GM18517 (cell line): ENCODE measurements at regions not wholly inside any gene's neighbourhood (a gene's known extent, or its start where the extent isn't known, plus 50 kb on each side); places are given as distances from the start of the nearest gene placed in this dataset.

Source experiments
- ATAC-seq: cut with Tn5 transposase; IDR thresholded peaks from one replicate; pipeline ENCODE4 v1.9.1; 2021; ENCODE audit warnings: mild to moderate bottlenecking, moderate library complexity; ENCODE audit not compliant: unreplicated experiment

- no peak for ATAC-seq
These were observed 182.1 kb downstream of the MRPL39 start for GRCh38 chr21:25425156-25425555.

GRCh38 chr21:25424634-25425033 is 182.6 kb downstream of the MRPL39 start:
- ATAC-seq = no peak

GRCh38 chr21:25424048-25424447 is 183.2 kb downstream of the MRPL39 start:
- no peak for ATAC-seq

GRCh38 chr21:25422610-25423608 is 184.4 kb downstream of the MRPL39 start:
- no peak for ATAC-seq

- peak; percentile 62 for ATAC-seq
These were observed 185.8 kb downstream of the MRPL39 start for GRCh38 chr21:25421321-25422028.

GRCh38 chr21:25420831-25421230 is 186.4 kb downstream of the MRPL39 start:
- ATAC-seq = no peak

- no peak for ATAC-seq
These were observed 190.6 kb downstream of the MRPL39 start for GRCh38 chr21:25416669-25417068.

GRCh38 chr21:25412100-25412499 is 195.2 kb downstream of the MRPL39 start:
- ATAC-seq = peak; percentile 41

- ATAC-seq = no peak
These were observed 197.3 kb downstream of the MRPL39 start for GRCh38 chr21:25409978-25410377.

GRCh38 chr21:25408666-25409065 is 198.6 kb downstream of the MRPL39 start:
- ATAC-seq = no peak

GRCh38 chr21:25406887-25407579 is 200.2 kb downstream of the MRPL39 start:
- no peak for ATAC-seq

- ATAC-seq = no peak
These were observed 201.3 kb downstream of the MRPL39 start for GRCh38 chr21:25405984-25406383.

- no peak for ATAC-seq
These were observed 204.9 kb downstream of the MRPL39 start for GRCh38 chr21:25402134-25402961.

- no peak for ATAC-seq
These were observed 206.9 kb downstream of the MRPL39 start for GRCh38 chr21:25400427-25400826.

- no peak for ATAC-seq
These were observed 208.7 kb downstream of the MRPL39 start for GRCh38 chr21:25398630-25399029.

GRCh38 chr21:25396135-25396711 is 211.1 kb downstream of the MRPL39 start:
- peak; percentile 87 for ATAC-seq

- no peak for ATAC-seq
These were observed 215.5 kb downstream of the MRPL39 start for GRCh38 chr21:25391777-25392176.

GRCh38 chr21:25390701-25391100 is 216.6 kb downstream of the MRPL39 start:
- ATAC-seq = no peak

- no peak for ATAC-seq
These were observed 219.6 kb downstream of the MRPL39 start for GRCh38 chr21:25387665-25388064.

GRCh38 chr21:25385911-25386474 is 221.3 kb downstream of the MRPL39 start:
- peak; percentile 49 for ATAC-seq
